DMS114 treated with DMSO at 0.1 percent for 48 hours (cell line): ENCODE measurements at regions not wholly inside any gene's neighbourhood (a gene's known extent, or its start where the extent isn't known, plus 50 kb on each side); places are given as distances from the start of the nearest gene placed in this dataset.
"Not testable (repeated sequence)": the region's sequence is repeated elsewhere in the genome, so short reads cannot be mapped to it uniquely, and the experiment has no call there.

ENCODE experiments used
- DNase-seq: peaks from one replicate; lab custom pipeline; 2025; ENCODE audit not compliant: unreplicated experiment; lab: John Stamatoyannopoulos, UW

DNA sequence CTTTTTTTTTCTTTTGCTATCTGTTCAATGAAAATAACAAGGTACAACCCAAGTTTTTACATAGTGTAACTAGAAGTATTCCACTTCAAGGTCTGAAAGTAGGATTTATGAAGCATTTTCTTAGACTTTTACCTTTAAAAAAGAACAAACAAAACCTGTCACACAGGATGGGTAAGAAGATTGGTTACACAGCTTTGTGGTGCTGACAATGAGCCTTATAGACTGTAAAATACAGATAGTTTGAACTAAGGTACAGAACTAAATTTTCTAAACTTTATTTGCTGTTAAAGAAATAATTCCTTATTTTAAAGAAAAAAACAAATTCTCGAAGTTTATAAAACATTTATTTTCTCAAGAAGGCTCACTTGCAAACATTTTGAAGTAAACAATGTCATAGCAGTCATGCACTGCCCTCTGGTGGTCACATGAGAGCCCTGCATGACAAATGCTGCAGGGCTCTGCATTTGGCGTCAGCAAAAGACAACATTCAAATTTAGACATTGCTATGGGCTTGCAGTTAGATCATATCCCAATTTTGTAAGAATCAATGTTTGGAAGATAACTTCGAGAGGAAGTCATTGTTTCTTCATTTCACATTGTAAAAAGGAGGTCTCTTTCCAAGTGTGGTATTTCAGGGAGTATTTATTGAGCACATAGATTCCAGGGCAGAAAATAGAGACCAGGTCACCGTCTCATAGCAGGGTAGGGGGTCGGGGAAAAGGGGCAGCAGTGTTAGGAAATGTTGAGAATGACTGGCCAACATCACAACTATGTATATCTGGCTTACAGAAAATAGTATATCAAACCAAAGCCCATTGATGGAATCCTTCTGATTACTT lies 115.3 kb upstream of the FMN2 start:
- peak; percentile 22 for DNase-seq

DNA sequence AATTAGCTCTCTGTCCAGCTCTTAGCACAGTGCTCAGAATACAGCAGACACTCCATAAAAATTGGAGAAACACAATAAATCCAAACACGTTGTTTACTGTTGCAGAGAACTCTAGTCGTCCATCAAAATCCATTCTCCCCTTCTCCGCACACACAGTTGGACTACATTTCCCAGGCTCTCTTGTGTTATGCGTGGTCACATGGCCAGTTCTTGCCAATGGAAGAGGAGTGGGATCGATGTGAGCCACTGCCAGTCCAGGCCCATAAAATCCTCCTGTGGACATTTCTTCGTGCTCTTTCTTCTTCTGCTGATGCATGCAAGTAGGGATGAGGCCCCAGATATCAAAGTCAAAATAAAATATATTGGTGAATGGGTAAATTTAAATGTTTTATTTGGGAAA lies 114.3 kb upstream of the FMN2 start:
- peak; percentile 9 for DNase-seq

- no peak for DNase-seq
These were observed 112.2 kb upstream of the FMN2 start for GRCh38 chr1:239979456-239979855.

DNA sequence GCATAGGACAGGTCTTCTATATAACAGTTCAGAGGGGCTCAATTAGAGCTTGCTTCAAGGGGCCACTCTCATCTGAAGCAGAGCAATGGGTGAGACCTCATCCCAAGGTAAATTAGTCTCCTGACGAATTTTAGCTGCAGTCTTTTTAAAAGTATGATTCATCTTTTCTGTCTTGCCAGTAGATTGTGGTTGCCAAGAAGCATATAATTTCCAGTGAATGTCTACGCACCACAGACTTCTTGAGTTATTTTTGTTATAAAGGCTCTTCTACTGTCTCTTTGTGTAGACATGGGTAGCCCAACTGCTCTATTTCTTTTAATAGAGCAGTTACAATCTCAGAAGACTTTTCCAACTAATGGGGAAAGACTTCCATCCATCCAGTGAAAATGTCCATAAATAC lies 108.9 kb upstream of the FMN2 start:
- no peak for DNase-seq

DNA sequence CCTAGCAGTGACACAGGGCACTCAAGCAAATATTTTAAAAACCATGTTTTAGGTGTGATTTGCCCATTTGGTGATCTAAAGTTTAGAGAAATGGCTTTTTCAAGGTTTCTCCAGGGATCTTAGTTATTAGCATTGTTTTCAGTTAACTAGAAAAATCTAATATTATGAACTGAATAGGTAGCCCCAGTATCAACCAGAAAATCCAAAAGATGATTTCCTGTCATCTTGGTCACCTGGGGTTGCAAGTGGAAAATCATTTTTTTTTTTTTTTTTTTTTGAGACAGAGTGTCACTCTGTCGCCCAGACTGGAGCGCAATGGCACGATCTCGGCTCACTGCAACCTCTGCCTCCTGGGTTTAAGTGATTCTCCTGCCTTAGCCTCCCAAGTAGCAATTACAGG lies 106.6 kb upstream of the FMN2 start:
- no peak for DNase-seq

- peak; percentile 28 for DNase-seq
These were observed 104.5 kb upstream of the FMN2 start for GRCh38 chr1:239987103-239987745.

GRCh38 chr1:239989990-239990389 lies 101.7 kb upstream of the FMN2 start:
- DNase-seq: no peak

- DNase-seq: not testable (repeated sequence)
These were observed 99.1 kb upstream of the FMN2 start for GRCh38 chr1:239992566-239992965.

DNA sequence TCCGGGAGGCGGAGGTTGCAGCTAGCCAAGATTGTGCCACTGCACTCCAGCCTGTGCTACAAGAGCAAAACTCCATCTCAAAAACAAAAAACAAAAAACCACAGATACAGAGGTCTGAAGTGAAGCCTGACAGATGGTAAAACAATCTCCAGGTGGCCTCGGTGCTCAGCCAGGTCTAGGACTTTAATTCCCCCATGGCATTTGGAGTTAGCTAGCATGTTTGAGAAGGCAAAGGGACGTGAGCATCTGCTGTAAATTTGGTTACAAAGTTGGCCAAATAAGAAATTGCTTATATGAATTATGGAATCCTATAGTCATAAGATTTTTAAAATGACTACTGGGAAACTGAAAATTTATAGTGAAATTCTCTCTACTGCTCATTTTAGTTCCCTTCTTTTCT lies 98.3 kb upstream of the FMN2 start:
- no peak for DNase-seq

DNA sequence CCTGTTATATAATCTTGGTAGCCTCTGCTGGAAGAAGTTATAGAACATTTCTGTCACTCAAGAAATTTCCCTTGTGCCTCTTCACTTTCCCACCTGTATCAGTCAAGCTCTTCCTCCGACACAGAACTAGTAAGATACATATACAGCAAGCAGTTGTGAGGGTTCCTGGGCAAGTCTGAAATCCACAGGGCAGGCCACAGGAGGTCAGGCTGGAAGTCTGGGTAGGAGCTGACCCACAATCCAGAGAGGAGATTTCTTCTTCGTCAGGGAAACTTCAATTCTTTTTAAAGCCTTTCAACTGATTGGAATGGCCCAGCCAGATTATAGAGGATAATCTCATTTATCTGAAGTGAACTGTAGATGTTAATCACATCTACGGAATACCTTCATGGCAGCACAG lies 96.4 kb upstream of the FMN2 start:
- no peak for DNase-seq

DNA sequence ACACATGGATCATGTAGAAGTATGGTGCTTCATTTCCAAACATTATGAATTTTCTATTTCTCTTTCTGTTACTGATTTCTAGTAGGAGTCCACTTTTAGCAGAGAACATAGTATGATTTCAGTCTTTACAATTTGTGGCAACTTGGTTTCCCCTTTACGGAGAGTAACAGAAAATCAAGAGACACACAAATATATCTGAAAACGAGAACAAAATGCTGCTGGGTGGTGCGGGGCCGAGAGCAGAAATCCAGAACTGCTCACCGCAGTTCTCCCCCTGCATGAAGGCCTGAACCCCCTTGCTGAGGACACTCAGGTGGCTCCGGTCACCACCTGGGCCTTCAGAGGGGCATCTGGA lies 94.5 kb upstream of the FMN2 start:
- DNase-seq: no peak

GRCh38 chr1:239997515-239998311 lies 94.0 kb upstream of the FMN2 start:
- DNase-seq: no peak

DNA sequence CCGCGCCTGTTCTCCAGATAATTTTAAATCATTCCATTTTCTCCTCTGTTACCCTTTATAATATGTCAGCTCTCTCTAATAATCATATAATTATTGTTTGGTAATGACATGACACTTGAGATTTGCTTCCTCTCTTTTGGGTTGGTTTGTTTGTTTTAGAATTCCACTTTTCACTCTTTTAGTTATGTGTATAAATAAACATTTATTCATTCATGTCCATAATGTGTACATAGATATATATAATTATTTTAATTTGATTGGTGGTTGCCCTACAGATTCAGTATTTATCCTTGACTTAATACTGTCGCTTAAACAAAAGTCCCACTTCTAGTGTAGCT lies 93.4 kb upstream of the FMN2 start:
- no peak for DNase-seq

- DNase-seq: no peak
These were observed 92.5 kb upstream of the FMN2 start for GRCh38 chr1:239999170-239999569.

DNA sequence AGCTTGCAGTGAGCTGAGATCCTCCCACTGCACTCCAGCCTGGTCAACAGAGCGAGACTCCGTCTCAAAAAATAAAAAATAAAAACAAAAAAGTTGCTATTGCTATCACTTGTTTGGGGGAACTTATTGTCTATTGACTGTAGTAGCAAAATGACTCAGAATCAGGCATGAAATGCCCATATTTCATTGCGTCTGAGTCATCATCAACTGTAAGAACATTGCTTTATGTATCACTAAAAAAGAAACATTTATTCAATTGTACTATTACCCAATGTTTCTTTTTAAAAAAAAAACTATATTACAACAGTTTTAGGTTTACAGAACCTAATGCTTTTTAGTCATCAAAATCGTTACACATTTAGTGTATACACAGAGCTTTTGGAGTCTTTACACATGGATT lies 91.0 kb upstream of the FMN2 start:
- no peak for DNase-seq

DNA sequence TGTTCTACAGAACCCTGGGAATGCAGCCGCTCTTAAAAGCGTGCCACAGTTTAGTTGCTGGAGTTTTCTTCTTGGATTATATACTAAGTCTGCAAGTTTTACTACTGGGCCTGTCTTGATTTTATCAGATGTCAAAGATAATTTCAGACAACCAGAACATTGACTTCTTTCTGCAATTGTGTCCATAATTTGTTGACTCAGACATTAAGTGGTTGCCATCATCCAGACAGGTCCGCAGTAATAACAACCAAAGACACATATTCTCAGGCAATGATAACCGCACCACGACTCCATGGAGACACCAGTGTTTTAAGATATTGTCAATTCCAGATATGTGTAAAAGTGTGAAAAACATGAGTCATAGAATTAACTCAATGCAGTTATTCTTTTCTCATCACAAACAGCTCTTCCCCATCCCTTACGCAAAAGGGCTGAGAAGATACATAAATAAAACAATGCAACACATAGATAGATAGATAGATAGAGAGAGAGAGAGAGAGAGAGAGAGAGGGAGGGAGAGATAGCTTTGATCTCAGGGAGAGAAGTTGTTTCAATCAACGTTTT lies 90.4 kb upstream of the FMN2 start:
- no peak for DNase-seq

- DNase-seq: peak; percentile 35
These were observed 87.5 kb upstream of the FMN2 start for GRCh38 chr1:240004086-240004749.

GRCh38 chr1:240005997-240006650 lies 85.6 kb upstream of the FMN2 start:
- DNase-seq: no peak

DNA sequence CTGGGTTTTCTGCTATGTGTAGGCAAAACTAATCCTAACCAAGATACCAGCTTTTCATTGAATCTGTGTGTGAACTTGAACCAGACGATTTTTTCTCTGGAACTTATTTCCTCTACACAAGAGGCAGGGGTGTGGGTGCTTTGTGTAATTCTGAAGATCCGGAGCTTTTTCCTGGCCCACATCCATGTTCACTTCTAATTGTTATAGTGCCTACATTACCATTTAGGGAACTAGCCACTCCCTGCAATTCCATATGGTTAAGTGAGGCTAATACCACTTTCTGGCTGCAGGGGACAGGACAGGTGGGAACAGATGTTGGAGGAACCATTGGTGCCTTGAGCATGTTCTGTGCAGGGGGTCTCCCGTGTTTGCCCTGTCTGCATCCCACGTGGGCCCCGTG lies 83.4 kb upstream of the FMN2 start:
- DNase-seq: no peak

GRCh38 chr1:240014051-240014450 lies 77.6 kb upstream of the FMN2 start:
- DNase-seq: no peak

DNA sequence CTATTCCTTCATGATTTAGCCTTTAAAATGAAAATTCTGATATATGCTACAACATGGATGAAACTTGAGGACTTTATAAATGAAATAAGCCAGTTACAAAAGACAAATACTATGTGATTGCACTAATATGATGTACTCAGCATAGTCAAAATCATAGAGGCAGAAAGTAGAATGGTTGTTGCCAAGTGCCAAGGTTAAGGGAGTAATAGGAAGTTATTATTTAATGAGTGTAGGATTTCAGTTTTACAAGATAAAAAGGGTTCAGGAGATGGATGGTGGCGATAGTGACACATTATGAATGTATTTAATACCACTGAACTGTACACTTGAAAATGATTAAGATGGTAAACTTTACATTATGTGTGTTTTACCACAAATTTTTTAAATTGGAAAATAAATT lies 73.1 kb upstream of the FMN2 start:
- no peak for DNase-seq
